Adrenal gland (tissue), 9 donors: ENCODE measurements at regions not wholly inside any gene's neighbourhood (a gene's known extent, or its start where the extent isn't known, plus 50 kb on each side); places are given as distances from the start of the nearest gene placed in this dataset.

Experiments
- DNase-seq, 7 donors: peaks; one replicate each; pipeline ENCODE4 v3.0.0-alpha.2; 2019 to 2020
- H3K27ac ChIP-seq, 5 donors: fragments of 200-600 bp; sonication (generic) in 4 of 5; 1 replicate in 3 of 5; 2 replicates in 2 of 5; pipeline versions ENCODE4 v1.5.1 to v1.8.0; 2016 to 2020; ENCODE audit warnings: mild to moderate bottlenecking in 1 of 5
- H3K27me3 ChIP-seq: fragments of 200-600 bp; 2 replicates; pipeline ENCODE4 v1.8.0; 2021
- H3K36me3 ChIP-seq, 2 donors: fragments of 200-600 bp; replicated peaks in 1 of 2; 1 replicate in 1 of 2; 2 replicates in 1 of 2; pipeline versions ENCODE4 v1.5.1 to v1.8.0; 2018 to 2022
- H3K4me1 ChIP-seq, 2 donors: fragments of 200-600 bp; replicated peaks in 1 of 2; 1 replicate in 1 of 2; 2 replicates in 1 of 2; pipeline versions ENCODE4 v1.5.1 to v1.8.0; 2018 to 2021
- H3K4me3 ChIP-seq, 4 donors: fragments of 200-600 bp; sonication (generic) in 3 of 4; one replicate each; pipeline ENCODE4 v1.5.1; 2016 to 2018
- H3K9me3 ChIP-seq, 3 donors: fragments of 200-600 bp; sonication (generic) in 1 of 3; replicated peaks in 1 of 3; 1 replicate in 2 of 3; 2 replicates in 1 of 3; pipeline versions ENCODE4 v1.5.1 to v1.8.0; 2016 to 2021
- POLR2A ChIP-seq, 2 donors: fragments of 450-650 bp; IDR thresholded peaks; one replicate each; pipeline ENCODE4 v1.6.1; 2017; ENCODE audit warnings: antibody characterized with exemption in 2 of 2, mild to moderate bottlenecking in 2 of 2, moderate library complexity in 1 of 2
- WGBS, 4 donors: extraction: QIAGEN DNeasy Blood & Tissue Kit in 2 of 4; methylation state at CpG; one replicate each; pipeline versions ENCODE4 v1.1.5 to v1.1.7; 2013 to 2017; 5-methylcytosine and 5-hydroxymethylcytosine counted together
- intact Hi-C, 2 donors: fragments of 100-400 bp; cut with DNase I; formaldehyde crosslinking; loops; one replicate each; pipeline versions ENCODE4 v1.14.1 to v1.15.0; 2022 to 2023
- TF ChIP-seq, protein P1 (sequence below), 6 experiments: fragments of 450-650 bp in 4 of 6; fragments of 200-600 bp in 2 of 6; sonication (generic) in 1 of 6; IDR thresholded peaks; 1 replicate in 5 of 6; 2 replicates in 1 of 6; pipeline versions ENCODE4 v1.5.1 to v1.8.0; 2016 to 2021; ENCODE audit warnings: antibody characterized with exemption in 6 of 6, mild to moderate bottlenecking in 2 of 6, moderate library complexity in 1 of 6
- donor health status: healthy with polysubstance abuse.
- donor health status: Bipolar disorder and iron deficiency.
- donor health status: DM: yes; HTN: yes; CAD: no.
- donor health status: DM: no; HTN: no; CAD: no.
- donor health status: DM: no; HTN: no; CAD: no.

DNA sequence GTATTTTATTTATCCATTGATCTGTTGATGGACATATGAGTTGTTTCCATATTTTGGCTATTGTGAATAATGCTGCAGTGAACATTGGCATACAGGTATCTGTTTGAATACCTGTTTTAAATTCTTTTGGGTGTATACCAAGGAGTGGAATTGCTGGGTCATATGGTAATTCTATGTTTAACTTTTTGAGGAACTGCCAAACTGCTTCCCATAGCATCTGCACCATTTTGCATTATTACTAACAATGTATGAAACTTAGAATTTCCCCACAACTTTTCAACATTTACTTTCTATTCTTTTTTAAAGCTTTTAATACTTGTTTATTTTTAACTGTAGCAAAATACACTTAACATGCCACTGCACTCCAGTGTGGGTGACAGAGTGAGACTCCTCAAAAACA is 57.0 kb upstream of the MSN start:
- Histone ChIP-seq H3K4me1 (no peaks in the 10 kb centered on the region), H3K4me3 (no peak overlapping the region), H3K36me3 (no peaks in the 10 kb centered on the region), H3K27me3 (peaks cover 10% of the 10 kb centered on the region), H3K27ac (no peak overlapping the region), H3K9me3 (no peaks in the 10 kb centered on the region)
- intact Hi-C loops, result no loop called here
- no peak for TF ChIP-seq POLR2A (IDR thresholded peaks at IDR 0.05)
- TF ChIP-seq, protein P1, sequence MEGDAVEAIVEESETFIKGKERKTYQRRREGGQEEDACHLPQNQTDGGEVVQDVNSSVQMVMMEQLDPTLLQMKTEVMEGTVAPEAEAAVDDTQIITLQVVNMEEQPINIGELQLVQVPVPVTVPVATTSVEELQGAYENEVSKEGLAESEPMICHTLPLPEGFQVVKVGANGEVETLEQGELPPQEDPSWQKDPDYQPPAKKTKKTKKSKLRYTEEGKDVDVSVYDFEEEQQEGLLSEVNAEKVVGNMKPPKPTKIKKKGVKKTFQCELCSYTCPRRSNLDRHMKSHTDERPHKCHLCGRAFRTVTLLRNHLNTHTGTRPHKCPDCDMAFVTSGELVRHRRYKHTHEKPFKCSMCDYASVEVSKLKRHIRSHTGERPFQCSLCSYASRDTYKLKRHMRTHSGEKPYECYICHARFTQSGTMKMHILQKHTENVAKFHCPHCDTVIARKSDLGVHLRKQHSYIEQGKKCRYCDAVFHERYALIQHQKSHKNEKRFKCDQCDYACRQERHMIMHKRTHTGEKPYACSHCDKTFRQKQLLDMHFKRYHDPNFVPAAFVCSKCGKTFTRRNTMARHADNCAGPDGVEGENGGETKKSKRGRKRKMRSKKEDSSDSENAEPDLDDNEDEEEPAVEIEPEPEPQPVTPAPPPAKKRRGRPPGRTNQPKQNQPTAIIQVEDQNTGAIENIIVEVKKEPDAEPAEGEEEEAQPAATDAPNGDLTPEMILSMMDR (IDR thresholded peaks at IDR 0.05), result no peak
- DNase-seq, result no peak

DNA sequence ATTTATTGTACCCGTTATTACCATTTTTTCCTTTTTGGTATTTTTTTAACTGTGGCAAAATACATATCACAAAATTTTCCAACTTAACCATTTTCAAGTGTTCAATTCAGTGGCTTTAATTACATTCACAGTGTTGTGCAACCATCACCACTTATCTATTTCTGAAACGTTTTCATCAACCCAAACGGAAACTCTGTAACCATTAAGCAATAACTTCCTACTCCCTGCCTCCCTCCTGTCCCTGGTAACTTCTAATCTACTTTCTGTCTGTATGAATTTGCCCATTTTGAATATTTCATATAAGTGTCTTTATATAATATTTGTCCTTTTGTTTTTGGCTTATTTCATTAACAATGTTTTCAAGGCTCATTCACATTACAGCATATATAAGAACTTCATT is 57.4 kb upstream of the MSN start:
- no peak for DNase-seq
- intact Hi-C loops, result no loop called here
- Histone ChIP-seq H3K27me3 (peaks cover 14% of the 10 kb centered on the region), H3K36me3 (no peaks in the 10 kb centered on the region), H3K4me3 (no peak overlapping the region), H3K9me3 (no peaks in the 10 kb centered on the region), H3K4me1 (no peaks in the 10 kb centered on the region), H3K27ac (no peak overlapping the region)
- TF ChIP-seq POLR2A (IDR thresholded peaks at IDR 0.05), result no peak
- TF ChIP-seq, protein P1 (IDR thresholded peaks at IDR 0.05), result no peak
- WGBS, 4 donors, result 25 to 40% (median 30%) methylated on average over 3 of the region's 3 CpGs

DNA sequence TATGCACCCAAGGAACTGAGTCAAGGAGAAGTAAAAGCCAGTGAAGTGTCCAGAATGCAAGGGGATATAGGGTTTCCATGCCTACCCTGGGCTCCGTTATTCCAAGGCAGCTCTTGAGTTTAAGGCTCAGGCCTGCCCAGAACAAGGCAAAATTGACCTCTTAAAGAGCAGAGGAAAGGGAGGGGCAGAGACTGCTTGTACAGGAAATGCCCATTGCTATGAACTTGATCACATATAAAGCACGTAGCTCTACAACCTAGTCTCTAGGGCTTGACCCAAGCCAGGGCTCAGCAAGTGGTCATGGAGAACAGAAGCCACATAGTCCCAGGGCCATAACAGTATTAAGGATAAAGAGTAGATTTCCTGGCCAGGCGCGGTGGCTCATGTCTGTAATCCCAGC is 58.2 kb upstream of the MSN start:
- no peak for DNase-seq
- Histone ChIP-seq H3K4me1 (no peaks in the 10 kb centered on the region), H3K4me3 (no peak overlapping the region), H3K36me3 (no peaks in the 10 kb centered on the region), H3K27me3 (peaks cover 22% of the 10 kb centered on the region), H3K27ac (no peak overlapping the region), H3K9me3 (no peaks in the 10 kb centered on the region)
- TF ChIP-seq, protein P1 (IDR thresholded peaks at IDR 0.05), result no peak
- TF ChIP-seq POLR2A (IDR thresholded peaks at IDR 0.05), result no peak
- WGBS, 4 donors, result 75 to 86% (median 78%) methylated on average over 4 of the region's 4 CpGs
- intact Hi-C loops, result no loop called here

DNA sequence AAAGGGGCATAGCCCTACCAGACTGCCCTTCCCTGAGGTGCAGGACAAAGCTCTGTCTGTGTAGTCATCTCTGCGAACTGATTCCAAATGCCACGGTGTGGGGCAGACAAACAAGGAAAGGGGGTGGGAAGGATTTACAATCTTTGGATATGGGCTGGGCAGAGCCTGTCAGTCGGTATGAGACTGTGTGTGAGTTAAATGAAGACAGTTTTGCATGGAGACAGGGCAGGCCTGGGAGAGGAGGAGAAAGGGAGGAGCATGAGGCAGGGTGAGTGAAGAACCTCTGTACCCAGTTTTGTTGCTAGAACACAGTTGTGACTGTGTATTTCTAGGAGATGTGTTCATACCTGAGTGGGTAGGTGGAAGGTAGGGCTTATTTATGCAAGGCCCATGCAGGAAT is 59.4 kb upstream of the MSN start:
- H3K4me3 ChIP-seq, result no peak overlapping the region
- no peaks in the 10 kb centered on the region for H3K9me3 ChIP-seq
- TF ChIP-seq POLR2A (IDR thresholded peaks at IDR 0.05), result no peak
- TF ChIP-seq, protein P1 (IDR thresholded peaks at IDR 0.05), result no peak
- H3K4me1 ChIP-seq, result no peaks in the 10 kb centered on the region
- no peaks in the 10 kb centered on the region for H3K36me3 ChIP-seq
- intact Hi-C loops, result no loop called here
- H3K27ac ChIP-seq, result no peak overlapping the region
- DNase-seq, result no peak
- H3K27me3 ChIP-seq, result peaks cover 25% of the 10 kb centered on the region
- WGBS, 4 donors, result 62 to 85% (median 65%) methylated on average over 3 of the region's 3 CpGs
